OCI-LY1 (cell line): ENCODE measurements at regions not wholly inside any gene's neighbourhood (a gene's known extent, or its start where the extent isn't known, plus 50 kb on each side); places are given as distances from the start of the nearest gene placed in this dataset.

Experiments
- H2AFZ ChIP-seq: fragments of 200-600 bp; sonication (generic), shearing (Covaris generic); 2 replicates; pipeline ENCODE4 v1.6.0; 2014; ENCODE audit warnings: antibody characterized with exemption, mild to moderate bottlenecking, low read length
- H3F3A ChIP-seq: fragments of 200-600 bp; sonication (generic), shearing (Covaris generic); 2 replicates; pipeline ENCODE4 v1.6.0; 2014; ENCODE audit warnings: mild to moderate bottlenecking, antibody characterized with exemption, low read length, moderate library complexity; ENCODE audit not compliant: insufficient read depth
- H3K27ac ChIP-seq: fragments of 200-600 bp; sonication (generic); 2 replicates; pipeline ENCODE4 v1.5.1; 2014; ENCODE audit warnings: low read length, mixed run types, mild to moderate bottlenecking, low read depth; ENCODE audit not compliant: poor library complexity, severe bottlenecking
- H3K27me3 ChIP-seq: fragments of 200-600 bp; sonication (generic); 2 replicates; pipeline ENCODE4 v1.6.0; 2014; ENCODE audit warnings: antibody characterized with exemption, mild to moderate bottlenecking, low read length, moderate library complexity; ENCODE audit not compliant: insufficient read depth
- H3K36me3 ChIP-seq: fragments of 200-600 bp; sonication (generic); 2 replicates; pipeline ENCODE4 v1.6.1; 2014; ENCODE audit warnings: mild to moderate bottlenecking, antibody characterized with exemption, low read length, moderate library complexity, mixed read lengths; ENCODE audit not compliant: insufficient read depth
- H3K4me1 ChIP-seq: fragments of 200-600 bp; sonication (generic); 2 replicates; pipeline ENCODE4 v1.5.1; 2014; ENCODE audit warnings: mild to moderate bottlenecking, low read length, moderate library complexity; ENCODE audit not compliant: insufficient read depth, severe bottlenecking
- H3K4me2 ChIP-seq: fragments of 200-600 bp; sonication (generic), shearing (Covaris generic); 2 replicates; pipeline ENCODE4 v1.6.1; 2014; ENCODE audit warnings: low read length
- H3K4me3 ChIP-seq: fragments of 200-600 bp; sonication (generic); 2 replicates; pipeline ENCODE4 v1.5.1; 2014; ENCODE audit warnings: low read length, low read depth, mild to moderate bottlenecking, mixed read lengths; ENCODE audit not compliant: poor library complexity, severe bottlenecking
- H3K79me2 ChIP-seq: fragments of 200-600 bp; shearing (Covaris generic); 2 replicates; pipeline ENCODE4 v1.6.1; 2016; ENCODE audit warnings: mixed run types, low read length, mixed read lengths; ENCODE audit not compliant: insufficient read depth
- H3K9ac ChIP-seq: fragments of 200-600 bp; sonication (generic), shearing (Covaris generic); 2 replicates; pipeline ENCODE4 v1.6.1; 2014; ENCODE audit warnings: mild to moderate bottlenecking, low read length, mixed read lengths
- H3K9me2 ChIP-seq: fragments of 200-600 bp; sonication (generic), shearing (Covaris generic); 2 replicates; pipeline ENCODE4 v1.6.1; 2014; ENCODE audit warnings: low read depth, mild to moderate bottlenecking, low read length, mixed read lengths
- H3K9me3 ChIP-seq: fragments of 200-600 bp; shearing (Covaris generic); 2 replicates; pipeline ENCODE4 v1.6.1; 2014; ENCODE audit warnings: low read length, mixed read lengths
- H4K20me1 ChIP-seq: fragments of 200-600 bp; sonication (generic), shearing (Covaris generic); 2 replicates; pipeline ENCODE4 v1.6.0; 2016; ENCODE audit warnings: mild to moderate bottlenecking, low read length; ENCODE audit not compliant: insufficient read depth
- CTCF ChIP-seq: fragments of 200-600 bp; sonication (generic), shearing (Covaris generic); IDR thresholded peaks from 2 replicates; pipeline ENCODE4 v1.5.1; 2017; ENCODE audit warnings: mild to moderate bottlenecking, antibody characterized with exemption, low read length, moderate library complexity, mixed read lengths
- EZH2 ChIP-seq: fragments of 200-600 bp; sonication (generic), shearing (Covaris generic); IDR thresholded peaks from 2 replicates; pipeline ENCODE4 v1.8.0; 2017; ENCODE audit warnings: borderline replicate concordance, mixed run types, mild to moderate bottlenecking, antibody characterized with exemption, low read length, moderate library complexity, mixed read lengths

GRCh38 chr12:47396902-47397663 is 308.7 kb downstream of the RPAP3 start:
- Histone ChIP-seq H3K9me3 (peaks cover 2% of the 10 kb centered on the region; the same call in 1 of the 2 replicates), H3K9ac (peak overlapping the region; percentile 44), H3K4me3 (peak overlapping the region; percentile 31), H2AFZ (no peak overlapping the region), H3K27ac (peak overlapping the region; percentile 87), H3K79me2 (no peaks in the 10 kb centered on the region), H3K4me1 (peaks cover 64% of the 10 kb centered on the region), H3K27me3 (no peaks in the 10 kb centered on the region), H3K4me2 (peak overlapping the region; percentile 52), H3K36me3 (no peaks in the 10 kb centered on the region), H3K9me2 (no peaks in the 10 kb centered on the region), H3F3A (no peaks in the 10 kb centered on the region), H4K20me1 (no peaks in the 10 kb centered on the region)
- TF ChIP-seq EZH2: no peak

- peak overlapping the region; percentile 31 for H3K4me2 ChIP-seq
- no peak for TF ChIP-seq EZH2
- TF ChIP-seq CTCF: no peak
These were observed 311.8 kb downstream of the RPAP3 start for GRCh38 chr12:47394070-47394469.

DNA sequence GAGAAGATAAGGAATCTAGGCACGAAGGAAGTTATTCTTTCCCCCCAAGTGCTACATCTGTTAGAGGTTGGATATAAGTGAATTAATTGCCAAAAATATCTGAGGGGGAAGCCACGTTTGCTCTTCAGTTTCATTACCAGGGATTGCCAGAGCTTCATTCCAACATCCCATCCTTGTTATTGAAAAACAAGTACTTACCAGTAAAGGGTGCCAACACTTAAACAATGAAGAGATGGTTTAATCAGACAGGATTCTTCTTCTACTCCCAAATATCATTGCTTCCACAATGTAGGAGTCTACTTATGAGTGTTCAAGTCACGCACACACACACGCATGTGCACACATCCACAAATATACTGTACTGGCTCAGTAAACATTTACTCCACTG is 312.4 kb downstream of the RPAP3 start:
- no peak overlapping the region for H2AFZ ChIP-seq
- no peaks in the 10 kb centered on the region for H4K20me1 ChIP-seq
- H3K9me2 ChIP-seq: no peaks in the 10 kb centered on the region
- TF ChIP-seq CTCF (no peak), EZH2 (no peak)
- H3K27me3 ChIP-seq: no peaks in the 10 kb centered on the region
- H3F3A ChIP-seq: no peaks in the 10 kb centered on the region
- peak overlapping the region; percentile 31; the same call in 1 of the 2 replicates for H3K4me2 ChIP-seq
- no peaks in the 10 kb centered on the region for H3K79me2 ChIP-seq
- H3K9me3 ChIP-seq: no peaks in the 10 kb centered on the region
- no peaks in the 10 kb centered on the region for H3K36me3 ChIP-seq
- H3K4me3 ChIP-seq: peak overlapping the region; percentile 4
- H3K9ac ChIP-seq: peak overlapping the region; percentile 49
- peak overlapping the region; percentile 87 for H3K27ac ChIP-seq
- H3K4me1 ChIP-seq: peaks cover 74% of the 10 kb centered on the region

More at GRCh38 chr12:47394070-47394469, 311.8 kb downstream of the RPAP3 start:
- Histone ChIP-seq H3K4me3 (peak overlapping the region; percentile 4), H3K9ac (peak overlapping the region; percentile 49), H3K4me1 (peaks cover 74% of the 10 kb centered on the region), H3K27ac (peak overlapping the region; percentile 87), H4K20me1 (no peaks in the 10 kb centered on the region), H3K9me3 (no peaks in the 10 kb centered on the region), H3K36me3 (no peaks in the 10 kb centered on the region), H3K27me3 (no peaks in the 10 kb centered on the region), H3F3A (no peaks in the 10 kb centered on the region), H2AFZ (no peak overlapping the region), H3K79me2 (no peaks in the 10 kb centered on the region), H3K9me2 (no peaks in the 10 kb centered on the region)

DNA sequence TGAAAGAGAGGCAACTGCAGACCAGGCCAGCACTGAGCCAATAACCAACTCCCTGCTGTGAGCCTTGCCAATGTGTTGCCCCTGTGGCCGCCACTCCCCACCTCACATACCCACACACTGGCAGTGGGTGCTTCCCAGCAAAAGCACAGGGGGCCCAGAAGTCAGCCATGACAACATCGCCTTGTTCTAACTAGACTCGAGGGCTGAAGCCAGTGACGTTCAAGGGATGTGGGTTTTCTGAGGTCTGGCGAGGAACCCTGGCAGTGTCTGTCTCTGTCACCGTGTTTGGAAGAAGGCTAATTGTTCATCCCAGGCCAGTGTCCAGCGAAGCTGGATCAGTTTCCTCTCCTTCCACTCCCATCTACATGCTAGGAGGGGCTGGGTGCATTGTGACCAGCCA is 311.8 kb upstream of the AMIGO2 start:
- Histone ChIP-seq H3K9me2 (no peaks in the 10 kb centered on the region), H3F3A (no peaks in the 10 kb centered on the region), H4K20me1 (no peaks in the 10 kb centered on the region), H3K9ac (peak overlapping the region; percentile 48), H3K4me2 (peak overlapping the region; percentile 23), H3K79me2 (no peaks in the 10 kb centered on the region), H3K27me3 (no peaks in the 10 kb centered on the region), H3K4me1 (peaks cover 60% of the 10 kb centered on the region), H2AFZ (peak overlapping the region; percentile 13; the same call in 1 of the 2 replicates), H3K27ac (peak overlapping the region; percentile 87), H3K9me3 (no peaks in the 10 kb centered on the region), H3K4me3 (no peak overlapping the region), H3K36me3 (no peaks in the 10 kb centered on the region)
- TF ChIP-seq CTCF (no peak), EZH2 (no peak)
